ENCODE measurements at regions not wholly inside any gene's neighbourhood (a gene's known extent, or its start where the extent isn't known, plus 50 kb on each side); places are given as distances from the start of the nearest gene placed in this dataset.

DNA sequence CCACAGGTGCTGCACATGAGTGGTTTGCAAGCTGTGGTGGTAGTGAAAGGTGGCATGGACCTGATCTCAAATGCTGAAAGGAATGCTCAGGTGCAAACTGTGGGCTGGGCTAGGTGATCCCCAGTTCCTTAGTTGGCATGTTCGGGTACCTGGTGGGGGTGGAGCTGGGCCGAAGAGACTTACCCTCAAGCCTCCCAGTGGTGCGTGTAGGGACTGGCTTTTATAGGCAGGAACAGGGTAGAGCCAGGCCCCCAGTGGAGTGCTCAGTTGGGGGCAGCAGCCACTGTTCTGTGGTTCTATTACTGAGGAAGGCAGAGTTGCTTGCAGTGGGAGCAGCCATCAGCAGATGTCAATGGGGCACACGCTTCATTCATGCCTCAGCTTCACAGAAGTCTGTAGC lies 399.8 kb downstream of the HTR1B start:
- no peak for DNase-seq

DNA sequence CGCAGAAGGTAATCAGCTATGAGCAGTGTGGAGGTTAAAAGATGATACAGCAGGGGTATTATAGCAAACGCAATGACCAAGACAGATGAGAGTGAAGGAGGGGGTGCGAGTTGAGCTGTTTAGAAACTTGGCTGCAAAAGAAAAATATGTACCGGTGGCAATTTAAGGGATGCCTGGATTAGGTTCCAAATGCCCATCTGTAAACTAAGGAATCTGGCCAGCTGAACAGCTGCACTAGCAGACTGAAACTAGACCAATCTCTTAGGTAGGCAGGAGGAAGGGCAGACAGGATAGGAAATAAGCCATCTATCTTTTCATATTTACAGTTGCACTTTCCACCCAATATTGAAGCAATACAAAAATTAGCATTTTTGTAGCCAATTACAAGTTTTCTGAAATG lies 407.6 kb downstream of the HTR1B start:
- DNase-seq, result no peak

DNA sequence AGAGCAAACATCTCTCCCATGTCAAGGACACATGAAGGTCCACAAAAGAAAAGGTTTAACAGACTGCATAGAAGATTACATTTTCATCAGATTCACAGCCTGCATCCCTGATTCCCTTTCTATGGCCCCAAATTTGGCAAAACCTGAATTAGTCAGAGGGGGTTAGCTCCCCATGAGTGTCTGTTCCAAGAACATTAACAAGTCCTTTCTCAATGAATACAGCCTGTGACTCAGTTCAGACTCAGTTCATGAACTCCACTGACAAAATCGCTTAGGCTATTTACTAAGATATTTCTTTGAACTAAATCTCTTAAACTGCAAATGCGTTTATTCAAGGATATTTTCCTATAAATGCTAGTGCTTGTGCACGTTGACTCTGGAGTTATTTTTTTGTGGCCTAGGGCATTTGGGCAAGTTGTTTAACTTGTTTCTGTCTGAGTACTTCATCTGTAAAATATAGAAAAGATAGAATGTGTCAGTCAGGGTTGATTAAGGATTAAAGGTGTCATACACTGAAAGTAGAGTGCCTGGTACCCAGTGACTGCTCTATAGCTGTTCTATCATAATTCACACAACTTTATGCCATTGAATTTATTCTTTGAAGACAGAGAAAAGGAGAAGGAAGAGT lies 422.6 kb downstream of the HTR1B start:
- no peak for DNase-seq

DNA sequence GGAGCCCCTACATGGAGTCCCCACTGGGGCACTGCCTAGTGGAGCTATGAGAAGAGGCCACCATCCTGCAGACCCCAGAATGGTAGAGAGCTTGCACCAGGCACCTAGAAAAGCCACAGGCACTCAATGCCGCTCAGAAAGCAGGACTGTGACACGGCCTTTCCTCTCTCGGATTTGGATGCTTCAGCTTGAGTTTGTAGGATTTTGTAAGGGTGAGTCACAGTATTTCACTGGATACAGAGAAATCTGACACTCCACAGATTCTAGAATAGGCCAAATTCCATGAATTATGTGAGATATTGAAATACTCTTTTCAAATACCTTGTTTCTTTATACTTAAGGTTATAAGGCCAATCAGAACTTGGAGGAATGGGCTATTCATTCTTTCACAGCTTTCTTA lies 424.5 kb downstream of the HTR1B start:
- DNase-seq, result no peak

DNA sequence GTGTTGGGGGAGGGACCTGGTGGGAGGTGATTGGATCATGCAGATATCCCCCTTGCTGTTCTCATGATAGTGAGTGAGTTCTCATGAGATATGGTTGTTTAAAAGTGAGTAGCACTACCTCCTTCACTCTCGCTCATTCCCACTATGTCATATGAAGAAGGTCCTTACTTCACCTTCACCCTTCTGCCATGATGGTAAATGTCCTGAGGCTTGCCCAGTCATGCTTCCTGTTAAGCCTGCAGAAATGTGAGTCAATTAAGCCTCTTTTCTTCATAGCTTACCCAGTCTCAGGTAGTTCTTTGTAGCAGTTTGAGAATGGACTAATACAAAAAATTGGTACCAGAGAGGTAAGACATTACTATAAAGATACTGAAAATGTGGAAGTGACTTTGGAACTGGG lies 425.9 kb downstream of the HTR1B start:
- no peak for DNase-seq

DNA sequence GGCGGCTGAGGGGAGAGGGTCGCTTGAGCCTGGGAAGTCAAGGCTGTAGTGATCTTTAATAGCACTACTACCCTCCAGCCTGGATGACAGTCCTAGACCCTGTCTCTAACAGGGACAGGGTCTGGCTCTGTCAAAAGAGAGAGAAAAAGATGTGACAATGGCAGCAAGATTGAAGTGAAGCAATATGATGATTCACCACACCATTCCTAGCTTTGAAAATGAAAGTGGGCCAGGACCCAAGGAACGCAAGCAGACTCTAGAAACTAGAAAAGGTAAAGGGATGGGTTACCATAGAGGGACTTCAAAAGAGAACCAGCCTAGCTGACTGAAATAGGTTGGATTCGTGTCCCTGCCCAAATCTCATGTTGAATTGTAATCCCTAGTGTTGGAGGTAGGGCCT lies 426.9 kb downstream of the HTR1B start:
- no peak for DNase-seq

DNA sequence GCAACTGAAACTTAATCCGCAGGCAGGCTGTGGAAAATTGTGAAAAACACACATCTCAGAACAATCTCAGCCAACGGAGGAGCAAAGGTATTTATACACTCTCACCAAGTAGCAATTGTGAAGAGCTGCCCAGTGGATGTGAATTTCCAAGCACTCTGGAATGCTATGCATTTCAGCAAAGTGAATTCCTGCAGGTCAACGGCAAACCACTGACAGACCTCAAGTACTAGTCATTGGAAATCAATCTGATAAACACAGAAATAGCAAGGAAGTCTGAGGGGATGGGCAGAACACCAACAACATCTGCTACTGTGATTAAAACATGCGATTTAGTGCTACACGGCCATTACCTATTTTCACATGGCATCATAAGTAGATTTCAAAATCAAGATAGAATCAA lies 429.1 kb downstream of the HTR1B start:
- DNase-seq, result no peak

DNA sequence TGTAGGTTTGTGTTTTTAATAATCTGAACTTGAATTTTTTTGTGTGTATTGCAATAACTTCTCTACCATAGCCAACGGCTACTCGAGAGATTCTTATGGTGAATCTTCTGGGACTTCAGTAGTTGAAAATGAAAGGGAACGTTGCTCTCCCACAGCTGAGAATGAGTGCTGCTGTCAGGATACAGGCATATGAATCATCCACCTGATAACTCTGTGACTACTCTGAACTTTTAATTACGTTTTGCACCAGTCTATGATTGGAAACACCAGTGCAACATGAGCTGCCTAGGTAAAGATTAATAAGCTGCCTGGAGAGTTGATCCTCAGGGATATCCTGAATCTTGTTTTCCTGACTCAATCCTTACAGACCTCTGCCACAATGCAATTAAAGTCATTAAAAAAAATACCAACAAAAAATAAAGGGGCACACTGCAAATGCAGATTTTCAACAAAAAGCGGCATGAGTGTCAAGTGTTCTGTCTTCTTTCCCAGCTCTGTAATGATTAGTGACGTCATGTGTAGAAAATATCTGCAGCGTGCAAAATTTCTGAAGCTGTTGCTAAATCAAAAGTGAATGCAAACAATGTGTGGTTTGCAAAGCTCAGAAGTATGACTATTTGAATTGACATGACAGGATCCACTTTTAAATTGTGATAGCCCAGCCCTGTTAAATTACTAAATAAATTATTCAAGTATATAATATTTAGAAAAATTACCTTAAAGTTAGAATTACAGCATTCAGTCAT lies 432.2 kb downstream of the HTR1B start:
- DNase-seq, result no peak

DNA sequence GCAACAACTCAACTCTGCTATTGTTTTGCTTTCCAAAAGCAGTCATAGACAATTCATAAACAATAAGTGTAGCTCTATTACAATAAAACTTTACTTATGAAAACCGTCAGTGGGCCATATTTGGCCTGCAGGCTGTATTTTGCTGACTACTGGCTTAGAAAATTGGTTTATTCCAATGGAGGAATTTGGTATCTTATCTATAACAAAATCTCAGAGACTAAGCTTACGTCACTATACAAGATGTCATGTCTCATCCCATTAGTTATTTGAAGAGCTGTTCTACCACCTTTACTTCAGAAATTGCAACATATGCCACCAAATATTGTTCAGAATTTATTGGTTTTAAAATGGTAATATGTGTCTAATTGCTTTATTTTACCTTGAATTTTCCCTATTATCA lies 436.9 kb downstream of the HTR1B start:
- no peak for DNase-seq

DNA sequence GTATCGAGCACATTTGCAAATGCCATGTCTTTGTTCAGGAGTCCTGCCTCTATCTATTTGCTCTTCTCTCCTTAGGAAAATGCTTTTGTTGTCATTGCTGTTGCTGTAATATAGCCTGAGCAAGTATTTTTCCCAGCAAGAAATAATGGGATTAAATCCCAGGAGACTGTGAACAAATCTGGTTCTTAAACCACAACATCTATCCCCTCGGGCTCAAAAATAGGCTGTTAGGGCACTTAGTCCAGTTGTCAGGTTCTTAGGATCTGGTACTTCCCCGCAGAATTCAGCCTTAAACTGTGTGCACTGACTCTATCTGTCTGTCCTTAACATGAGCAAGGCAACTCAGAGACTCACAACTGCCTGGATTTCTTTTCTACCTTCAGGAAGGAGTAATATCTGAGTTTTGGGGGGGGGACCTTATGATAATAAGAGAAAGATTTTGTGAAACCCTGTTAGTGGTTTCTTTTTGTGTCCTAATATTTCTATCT lies 437.5 kb downstream of the HTR1B start:
- no peak for DNase-seq

DNA sequence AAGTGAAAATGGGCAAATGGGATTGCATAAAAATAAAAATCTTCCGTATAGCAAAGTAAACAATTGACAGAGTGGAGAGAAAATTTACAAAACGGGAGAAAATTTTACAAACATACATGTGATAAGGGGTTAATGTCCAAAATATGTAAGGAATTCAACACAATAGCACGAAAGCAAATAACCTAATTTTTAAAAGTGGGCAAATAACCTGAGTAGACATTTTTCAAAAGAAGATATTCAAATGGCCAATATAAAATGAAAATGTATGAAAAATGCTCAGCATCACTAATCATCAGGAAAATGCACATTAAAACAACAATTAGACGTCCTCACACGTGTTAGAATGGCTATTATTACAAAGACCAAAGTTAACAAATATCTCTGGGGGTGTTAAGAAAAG lies 441.5 kb downstream of the HTR1B start:
- no peak for DNase-seq

DNA sequence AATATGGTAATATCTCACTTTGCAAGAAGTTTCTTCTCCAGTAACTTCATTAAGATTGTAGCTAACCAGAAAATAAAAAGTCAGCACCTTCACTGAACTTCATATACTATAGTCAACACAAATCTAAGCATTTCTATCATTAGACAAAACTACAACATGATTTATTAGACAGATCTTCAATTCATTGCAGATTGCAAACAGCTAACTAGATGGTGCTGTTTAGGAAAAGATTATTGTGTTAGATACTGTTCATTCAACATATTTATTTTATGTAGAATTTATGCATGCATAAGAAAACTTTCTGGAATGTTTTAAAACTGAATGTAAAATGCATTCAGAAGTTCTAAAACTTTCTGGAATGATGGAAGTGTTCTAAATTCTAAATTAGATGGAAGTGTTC lies 442.1 kb downstream of the HTR1B start:
- DNase-seq, result no peak

DNA sequence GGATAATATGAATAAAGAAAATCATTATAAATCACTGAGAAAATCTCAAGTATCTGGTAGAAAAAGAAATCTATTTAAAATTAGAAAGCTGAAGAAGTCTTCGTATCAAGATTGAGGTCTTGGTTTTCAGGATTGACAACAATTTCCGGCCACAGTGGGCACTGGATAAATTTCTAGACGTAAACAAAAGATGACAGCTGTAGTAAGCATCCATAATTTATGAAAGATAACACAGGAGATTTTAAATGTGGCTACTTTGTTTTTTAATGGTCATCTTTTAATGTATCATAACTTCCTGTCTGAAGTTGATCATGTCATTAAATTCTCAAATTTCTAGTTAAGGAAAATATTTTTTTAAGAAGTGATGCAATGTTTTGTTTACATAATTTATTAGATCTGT lies 444.2 kb downstream of the HTR1B start:
- DNase-seq, result no peak

DNA sequence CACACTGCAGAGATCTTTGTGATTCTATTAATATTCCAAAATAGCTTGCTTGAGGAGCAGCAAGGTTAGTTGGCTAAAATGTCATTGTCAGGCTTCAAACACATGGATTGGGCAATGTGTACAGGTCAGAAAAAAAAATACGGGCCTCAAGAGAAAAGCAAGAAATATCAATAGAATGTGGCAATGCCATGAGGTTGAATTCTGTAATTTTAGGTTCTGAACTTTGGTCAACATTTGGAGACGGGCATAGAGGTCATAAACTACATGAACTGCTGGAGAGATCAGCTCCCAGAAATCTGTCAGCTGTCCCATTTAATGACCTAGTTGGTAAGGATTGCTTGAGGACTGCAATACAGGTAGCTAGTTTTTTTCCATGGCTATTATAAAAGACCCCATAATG lies 445.8 kb downstream of the HTR1B start:
- no peak for DNase-seq

DNA sequence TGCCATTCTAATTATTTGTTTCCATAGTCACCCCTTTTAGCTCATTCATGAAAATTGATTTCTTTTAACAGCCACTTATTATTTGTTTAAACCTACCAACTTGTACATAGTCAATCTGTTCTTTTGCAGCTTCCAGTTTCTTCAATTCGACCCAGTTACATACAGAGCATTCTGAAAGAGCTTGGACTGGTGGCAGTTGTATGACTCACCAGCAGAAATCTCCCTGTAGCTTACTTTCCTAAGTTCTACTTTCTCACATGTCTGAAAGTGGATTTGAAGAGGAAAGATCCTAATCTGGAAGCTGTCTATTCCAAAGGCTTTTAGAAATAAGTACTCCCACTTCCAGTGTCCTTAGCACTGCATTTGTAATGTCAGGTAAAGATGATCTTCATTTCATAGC lies 447.9 kb downstream of the HTR1B start:
- DNase-seq, result no peak

DNA sequence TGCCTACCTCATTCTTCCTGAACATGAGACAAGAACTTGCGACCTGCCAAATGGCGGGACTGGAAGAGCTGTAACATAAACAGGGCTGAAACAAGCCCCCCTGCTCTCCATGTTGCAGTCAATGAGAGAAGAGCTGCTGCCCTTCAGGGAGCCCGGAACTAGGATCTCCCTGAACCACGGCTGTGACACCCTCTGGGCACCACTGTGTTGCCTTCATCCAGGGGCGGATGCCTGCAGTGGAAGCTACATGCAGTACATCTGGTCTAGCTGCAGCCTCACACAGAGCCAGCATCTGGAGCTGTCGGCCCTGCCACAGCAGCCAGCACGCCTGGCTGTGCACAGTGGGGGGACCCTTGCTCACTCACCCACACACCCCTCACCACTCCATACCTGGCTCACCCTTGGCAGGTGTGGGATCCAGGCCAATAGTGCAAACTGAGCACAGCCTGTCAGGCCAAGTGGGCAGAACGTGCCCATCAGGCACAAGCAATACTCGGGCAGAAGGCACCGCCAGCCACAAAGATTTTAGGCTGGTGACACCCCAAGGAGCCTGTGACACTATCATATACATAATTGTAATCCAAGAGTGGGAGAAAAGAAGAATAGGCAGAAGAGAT lies 451.3 kb downstream of the HTR1B start:
- DNase-seq, result no peak

DNA sequence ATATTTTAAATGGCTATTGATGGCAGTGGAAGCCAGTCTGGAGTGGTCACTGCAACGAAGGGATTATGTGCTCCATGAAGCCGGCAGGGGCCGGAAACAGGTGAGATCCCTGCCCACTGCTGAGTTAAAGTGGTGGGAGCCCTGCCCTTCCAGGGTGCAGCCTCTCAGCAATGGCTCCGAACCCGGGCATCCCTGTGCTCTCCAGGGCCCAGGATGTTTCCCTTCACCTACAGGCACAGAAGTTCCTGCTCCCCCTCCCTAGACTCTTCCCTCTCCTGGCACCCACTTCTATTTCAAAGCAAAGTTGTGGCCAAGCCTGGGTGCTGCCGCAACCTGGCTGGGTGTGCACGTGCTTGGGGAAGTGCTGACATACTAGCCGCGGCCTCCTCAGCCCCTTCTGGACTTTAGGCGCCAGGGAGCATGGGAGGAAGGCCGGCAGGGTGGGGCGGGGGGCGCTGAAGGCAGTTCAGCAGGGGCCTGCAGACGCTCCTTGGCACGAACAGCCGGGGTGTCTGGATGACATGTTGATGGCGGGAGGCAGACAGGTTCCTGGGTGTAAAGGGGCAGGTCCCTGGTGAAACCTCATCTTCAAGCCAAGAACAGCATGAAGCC lies 452.3 kb downstream of the HTR1B start:
- DNase-seq, result no peak

DNA sequence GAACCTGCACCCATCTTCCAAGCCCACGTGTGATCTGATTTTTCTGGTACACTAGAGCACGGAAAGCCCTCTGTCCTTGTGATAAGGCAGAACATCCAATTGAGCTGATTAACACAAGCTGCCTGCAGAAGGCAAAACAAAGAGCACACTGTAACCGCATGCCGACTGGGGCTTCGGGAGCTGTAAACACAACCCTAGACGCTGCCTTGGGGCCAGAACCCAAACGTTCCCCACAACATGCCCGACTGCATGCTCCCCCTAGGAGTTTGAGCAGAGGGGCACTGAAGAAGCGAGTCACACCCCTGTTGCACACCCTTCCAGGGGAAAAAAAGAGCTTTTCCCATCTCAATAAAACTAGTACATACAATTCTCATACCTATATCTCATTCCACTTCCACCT lies 470.7 kb downstream of the HTR1B start:
- DNase-seq, result no peak

DNA sequence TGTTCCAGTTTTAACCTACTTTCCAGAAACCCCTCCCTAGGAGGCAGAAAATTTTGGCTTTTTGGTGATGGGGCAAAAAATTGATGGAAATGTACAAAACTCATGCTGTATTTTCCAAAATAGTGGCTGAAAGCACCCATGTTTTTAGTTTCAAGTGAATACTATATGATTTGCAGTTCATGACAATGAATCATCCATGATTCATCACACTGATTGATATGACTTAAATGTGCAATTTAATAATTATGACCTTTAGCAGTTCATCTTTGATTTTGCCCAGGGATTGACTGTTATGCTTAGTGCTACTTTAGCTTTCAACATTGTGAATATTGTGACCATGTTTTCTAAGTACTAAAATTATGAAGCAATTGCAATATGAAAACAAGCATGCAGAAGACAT lies 478.7 kb downstream of the HTR1B start:
- no peak for DNase-seq

DNA sequence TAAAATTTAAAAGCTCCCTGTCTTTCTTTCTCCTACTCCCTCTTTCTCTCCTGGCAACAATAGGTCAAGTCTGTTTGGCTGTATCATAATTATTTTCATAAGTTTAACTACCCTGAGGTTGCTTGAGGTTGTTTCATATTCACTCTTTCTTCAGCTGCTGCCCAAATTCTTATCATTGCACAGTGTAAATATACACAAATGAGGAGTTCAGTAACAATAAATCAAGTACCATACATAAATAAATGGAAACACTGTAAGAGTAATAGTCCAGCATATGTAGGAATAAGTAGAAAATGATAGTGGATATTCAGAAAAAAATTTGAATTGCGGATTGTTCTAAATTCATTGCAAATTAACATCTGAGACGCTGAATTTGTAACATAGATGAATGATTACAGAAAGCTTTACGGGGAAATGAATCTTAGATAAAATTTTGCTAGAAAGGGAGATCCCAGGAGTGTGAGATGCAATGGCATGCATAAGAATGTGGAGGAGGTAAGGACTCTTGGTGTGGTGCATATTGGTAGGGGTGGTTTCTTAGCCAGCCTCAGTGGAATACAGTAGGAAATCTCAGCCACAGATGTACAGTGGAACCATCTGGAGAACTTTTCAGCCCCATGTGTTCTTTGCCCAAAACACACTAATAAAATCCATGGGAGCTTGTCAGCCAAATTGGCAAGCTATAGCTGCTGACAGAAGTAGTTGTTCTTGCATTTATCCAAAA lies 480.7 kb downstream of the HTR1B start:
- no peak for DNase-seq

DNA sequence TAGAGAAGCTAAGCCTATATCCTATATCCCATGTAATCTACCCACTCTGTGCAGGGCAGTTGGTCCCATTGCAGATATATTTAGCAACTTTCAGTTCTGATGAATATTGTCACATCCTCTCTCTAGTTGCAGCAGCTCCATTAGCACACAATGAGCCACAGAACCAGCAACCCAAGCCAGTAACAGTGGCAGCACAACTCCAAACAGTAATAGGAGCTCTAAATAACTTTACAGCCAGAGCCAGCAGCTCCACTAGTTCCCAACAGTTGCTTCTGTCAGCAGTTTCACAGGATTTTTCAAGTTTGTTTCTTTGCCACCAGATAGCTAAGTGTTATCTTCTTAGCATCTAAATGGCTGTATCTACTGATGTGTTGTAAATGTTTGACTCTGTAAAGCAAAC lies 490.8 kb downstream of the HTR1B start:
- DNase-seq, result no peak

DNA sequence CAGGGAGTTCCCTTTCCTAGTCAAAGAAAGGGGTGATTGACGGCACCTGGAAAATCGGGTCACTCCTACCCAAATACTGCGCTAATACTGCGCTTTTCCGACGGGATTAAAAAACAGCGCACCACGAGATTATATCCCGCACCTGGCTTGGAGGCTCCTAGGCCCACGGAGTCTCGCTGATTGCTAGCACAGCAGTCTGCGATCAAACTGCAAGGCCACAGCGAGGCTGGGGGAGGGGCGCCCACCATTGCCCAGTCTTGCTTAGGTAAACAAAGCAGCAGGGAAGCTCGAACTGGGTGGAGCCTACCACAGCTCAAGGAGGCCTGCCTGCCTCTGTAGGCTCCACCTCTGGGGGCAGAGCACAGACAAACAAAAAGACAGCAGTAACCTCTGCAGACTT lies 504.1 kb downstream of the HTR1B start:
- DNase-seq, result peak in 1 of 2 experiments; percentile 1
